Large intestine (tissue), 3 donors: ENCODE measurements at regions not wholly inside any gene's neighbourhood (a gene's known extent, or its start where the extent isn't known, plus 50 kb on each side); places are given as distances from the start of the nearest gene placed in this dataset.
"Not testable (repeated sequence)": the region's sequence is repeated elsewhere in the genome, so short reads cannot be mapped to it uniquely, and the experiment has no call there.

Source experiments
- DNase-seq, 2 donors: peaks; one replicate each; pipeline versions ENCODE4 v3.0.0 to v3.0.0-alpha.2; 2013
- H3K27ac ChIP-seq: one replicate; pipeline ENCODE4 v1.5.1; 2013; ENCODE audit warnings: low read length
- H3K27me3 ChIP-seq: 2 replicates; pipeline ENCODE4 v1.6.1; 2013; ENCODE audit warnings: low read length; ENCODE audit not compliant: control insufficient read depth, insufficient read depth
- H3K36me3 ChIP-seq: 2 replicates; pipeline ENCODE4 v1.6.1; 2013; ENCODE audit warnings: low read length; ENCODE audit not compliant: control insufficient read depth, insufficient read depth
- H3K4me1 ChIP-seq: one replicate; pipeline ENCODE4 v1.6.1; 2013; ENCODE audit warnings: low read length; ENCODE audit not compliant: control insufficient read depth, insufficient read depth
- H3K4me3 ChIP-seq: one replicate; pipeline ENCODE4 v1.5.1; 2013; ENCODE audit warnings: low read length
- H3K9me3 ChIP-seq: one replicate; pipeline ENCODE4 v1.6.1; 2013; ENCODE audit warnings: mild to moderate bottlenecking, low read depth, low read length, moderate library complexity; ENCODE audit not compliant: control insufficient read depth
- WGBS: methylation state at CpG from one replicate; pipeline ENCODE4 v1.1.5; 2013; ENCODE audit warnings: low lambda C conversion rate; ENCODE audit not compliant: insufficient coverage; 5-methylcytosine and 5-hydroxymethylcytosine counted together

GRCh38 chr12:131316388-131316787 lies 362.7 kb downstream of the ADGRD1 start:
- no peak for DNase-seq
- Histone ChIP-seq H3K4me1 (no peaks in the 10 kb centered on the region), H3K27me3 (peaks cover 4% of the 10 kb centered on the region), H3K9me3 (peaks cover 4% of the 10 kb centered on the region), H3K27ac (no peak overlapping the region), H3K4me3 (no peak overlapping the region), H3K36me3 (no peaks in the 10 kb centered on the region)
- no CpG with 5 or more reads among the region's 6 CpGs for WGBS

- H3K36me3 ChIP-seq, result no peaks in the 10 kb centered on the region
- H3K9me3 ChIP-seq, result peaks cover 4% of the 10 kb centered on the region
- no peaks in the 10 kb centered on the region for H3K27me3 ChIP-seq
- H3K4me1 ChIP-seq, result no peaks in the 10 kb centered on the region
- no peak for DNase-seq
- no peak overlapping the region for H3K4me3 ChIP-seq
- H3K27ac ChIP-seq, result no peak overlapping the region
These were observed 364.5 kb downstream of the ADGRD1 start for GRCh38 chr12:131318045-131318685.

GRCh38 chr12:131321988-131322387 lies 368.3 kb downstream of the ADGRD1 start:
- Histone ChIP-seq H3K9me3 (peaks cover 4% of the 10 kb centered on the region), H3K4me3 (no peak overlapping the region), H3K27ac (no peak overlapping the region), H3K27me3 (no peaks in the 10 kb centered on the region), H3K36me3 (no peaks in the 10 kb centered on the region), H3K4me1 (no peaks in the 10 kb centered on the region)
- no peak for DNase-seq

GRCh38 chr12:131322460-131322859 lies 368.8 kb downstream of the ADGRD1 start:
- H3K27ac ChIP-seq, H3K9me3 ChIP-seq, DNase-seq, H3K4me1 ChIP-seq, H3K4me3 ChIP-seq, H3K27me3 ChIP-seq, H3K36me3 ChIP-seq: not testable (repeated sequence)
- WGBS, result 76% methylated on average over 2 of the region's 3 CpGs

- Histone ChIP-seq H3K4me1 (no peaks in the 10 kb centered on the region), H3K4me3 (no peak overlapping the region), H3K27ac (no peak overlapping the region), H3K27me3 (no peaks in the 10 kb centered on the region), H3K9me3 (no peaks in the 10 kb centered on the region), H3K36me3 (no peaks in the 10 kb centered on the region)
- no CpG with 5 or more reads among the region's 2 CpGs for WGBS
- DNase-seq, result no peak
These were observed 370.2 kb downstream of the ADGRD1 start for GRCh38 chr12:131323879-131324278.

- Histone ChIP-seq H3K9me3 (no peaks in the 10 kb centered on the region), H3K4me1 (no peaks in the 10 kb centered on the region), H3K4me3 (no peak overlapping the region), H3K36me3 (no peaks in the 10 kb centered on the region), H3K27me3 (no peaks in the 10 kb centered on the region), H3K27ac (no peak overlapping the region)
- DNase-seq, result no peak
- WGBS, result no CpG with 5 or more reads among the region's 25 CpGs
These were observed 374.1 kb downstream of the ADGRD1 start for GRCh38 chr12:131327521-131328488.

- not testable (repeated sequence) for H3K4me3 ChIP-seq
These were observed 375.4 kb downstream of the ADGRD1 start for GRCh38 chr12:131328861-131329845.

GRCh38 chr12:131330106-131330815 lies 376.6 kb downstream of the ADGRD1 start:
- H3K9me3 ChIP-seq, result no peaks in the 10 kb centered on the region
- H3K4me3 ChIP-seq, result no peak overlapping the region
- no peaks in the 10 kb centered on the region for H3K36me3 ChIP-seq
- H3K4me1 ChIP-seq, result no peaks in the 10 kb centered on the region
- H3K27me3 ChIP-seq, result no peaks in the 10 kb centered on the region
- no peak for DNase-seq
- H3K27ac ChIP-seq, result no peak overlapping the region
- WGBS, result no CpG with 5 or more reads among the region's 9 CpGs

More at GRCh38 chr12:131328861-131329845, 375.4 kb downstream of the ADGRD1 start:
- H3K36me3 ChIP-seq, H3K4me1 ChIP-seq, H3K27me3 ChIP-seq, H3K27ac ChIP-seq, DNase-seq, H3K9me3 ChIP-seq: not testable (repeated sequence)
- WGBS, result 66% methylated on average over 3 of the region's 28 CpGs

GRCh38 chr12:131331148-131331750 lies 377.5 kb downstream of the ADGRD1 start:
- DNase-seq, result no peak
- Histone ChIP-seq H3K27ac (no peak overlapping the region), H3K36me3 (no peaks in the 10 kb centered on the region), H3K9me3 (no peaks in the 10 kb centered on the region), H3K4me1 (no peaks in the 10 kb centered on the region), H3K27me3 (no peaks in the 10 kb centered on the region), H3K4me3 (no peak overlapping the region)
- 60% methylated on average over 1 of the region's 2 CpGs for WGBS
